ENCODE measurements at regions not wholly inside any gene's neighbourhood (a gene's known extent, or its start where the extent isn't known, plus 50 kb on each side); places are given as distances from the start of the nearest gene placed in this dataset.

DNA sequence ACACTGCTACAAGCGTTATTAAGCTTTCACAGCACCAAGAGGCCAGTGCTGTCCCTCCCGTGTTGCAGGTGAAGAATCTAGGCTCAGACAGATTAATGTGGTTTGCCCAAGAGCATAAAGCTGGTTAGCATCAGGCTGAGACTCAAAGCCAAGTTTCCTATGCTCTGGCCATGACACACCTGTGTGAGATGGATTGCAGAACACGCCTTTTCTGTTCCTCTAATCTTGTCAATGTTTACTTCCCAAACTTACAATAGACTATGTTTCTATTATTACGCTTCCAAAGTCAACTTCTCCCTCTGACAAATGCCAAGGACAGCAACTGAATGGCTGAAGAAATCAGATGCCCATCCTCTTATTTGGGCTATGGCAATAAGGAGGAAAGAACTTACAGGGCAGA, 138.4 kb upstream of the SLIT3 start:
- no peak for DNase-seq (ENCODE audit: low read depth in 1 of 2, low spot score in 1 of 2)
- no peak for TF ChIP-seq SPI1 (IDR thresholded peaks at IDR 0.05; ENCODE audit: borderline replicate concordance, low read depth)
- TF ChIP-seq, protein P1, sequence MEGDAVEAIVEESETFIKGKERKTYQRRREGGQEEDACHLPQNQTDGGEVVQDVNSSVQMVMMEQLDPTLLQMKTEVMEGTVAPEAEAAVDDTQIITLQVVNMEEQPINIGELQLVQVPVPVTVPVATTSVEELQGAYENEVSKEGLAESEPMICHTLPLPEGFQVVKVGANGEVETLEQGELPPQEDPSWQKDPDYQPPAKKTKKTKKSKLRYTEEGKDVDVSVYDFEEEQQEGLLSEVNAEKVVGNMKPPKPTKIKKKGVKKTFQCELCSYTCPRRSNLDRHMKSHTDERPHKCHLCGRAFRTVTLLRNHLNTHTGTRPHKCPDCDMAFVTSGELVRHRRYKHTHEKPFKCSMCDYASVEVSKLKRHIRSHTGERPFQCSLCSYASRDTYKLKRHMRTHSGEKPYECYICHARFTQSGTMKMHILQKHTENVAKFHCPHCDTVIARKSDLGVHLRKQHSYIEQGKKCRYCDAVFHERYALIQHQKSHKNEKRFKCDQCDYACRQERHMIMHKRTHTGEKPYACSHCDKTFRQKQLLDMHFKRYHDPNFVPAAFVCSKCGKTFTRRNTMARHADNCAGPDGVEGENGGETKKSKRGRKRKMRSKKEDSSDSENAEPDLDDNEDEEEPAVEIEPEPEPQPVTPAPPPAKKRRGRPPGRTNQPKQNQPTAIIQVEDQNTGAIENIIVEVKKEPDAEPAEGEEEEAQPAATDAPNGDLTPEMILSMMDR (IDR thresholded peaks at IDR 0.05; ENCODE audit: insufficient read depth, low read length) = no peak
- TF ChIP-seq POLR2AphosphoS5 (IDR thresholded peaks at IDR 0.05; ENCODE audit: low read depth) = no peak
- TF ChIP-seq, protein P2, sequence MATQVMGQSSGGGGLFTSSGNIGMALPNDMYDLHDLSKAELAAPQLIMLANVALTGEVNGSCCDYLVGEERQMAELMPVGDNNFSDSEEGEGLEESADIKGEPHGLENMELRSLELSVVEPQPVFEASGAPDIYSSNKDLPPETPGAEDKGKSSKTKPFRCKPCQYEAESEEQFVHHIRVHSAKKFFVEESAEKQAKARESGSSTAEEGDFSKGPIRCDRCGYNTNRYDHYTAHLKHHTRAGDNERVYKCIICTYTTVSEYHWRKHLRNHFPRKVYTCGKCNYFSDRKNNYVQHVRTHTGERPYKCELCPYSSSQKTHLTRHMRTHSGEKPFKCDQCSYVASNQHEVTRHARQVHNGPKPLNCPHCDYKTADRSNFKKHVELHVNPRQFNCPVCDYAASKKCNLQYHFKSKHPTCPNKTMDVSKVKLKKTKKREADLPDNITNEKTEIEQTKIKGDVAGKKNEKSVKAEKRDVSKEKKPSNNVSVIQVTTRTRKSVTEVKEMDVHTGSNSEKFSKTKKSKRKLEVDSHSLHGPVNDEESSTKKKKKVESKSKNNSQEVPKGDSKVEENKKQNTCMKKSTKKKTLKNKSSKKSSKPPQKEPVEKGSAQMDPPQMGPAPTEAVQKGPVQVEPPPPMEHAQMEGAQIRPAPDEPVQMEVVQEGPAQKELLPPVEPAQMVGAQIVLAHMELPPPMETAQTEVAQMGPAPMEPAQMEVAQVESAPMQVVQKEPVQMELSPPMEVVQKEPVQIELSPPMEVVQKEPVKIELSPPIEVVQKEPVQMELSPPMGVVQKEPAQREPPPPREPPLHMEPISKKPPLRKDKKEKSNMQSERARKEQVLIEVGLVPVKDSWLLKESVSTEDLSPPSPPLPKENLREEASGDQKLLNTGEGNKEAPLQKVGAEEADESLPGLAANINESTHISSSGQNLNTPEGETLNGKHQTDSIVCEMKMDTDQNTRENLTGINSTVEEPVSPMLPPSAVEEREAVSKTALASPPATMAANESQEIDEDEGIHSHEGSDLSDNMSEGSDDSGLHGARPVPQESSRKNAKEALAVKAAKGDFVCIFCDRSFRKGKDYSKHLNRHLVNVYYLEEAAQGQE (IDR thresholded peaks at IDR 0.05; ENCODE audit: insufficient replicate concordance, low read depth) = no peak
- TF ChIP-seq GABPA (IDR thresholded peaks at IDR 0.05; ENCODE audit: low read depth) = no peak
- Histone ChIP-seq H3K27me3 (ENCODE audit: insufficient read depth, poor library complexity, severe bottlenecking) (peaks cover 8% of the 10 kb centered on the region), H3K4me3 (replicated peaks; ENCODE audit: insufficient read depth, low read length) (no peak overlapping the region), H3K27ac (replicated peaks) (no peak overlapping the region)

DNA sequence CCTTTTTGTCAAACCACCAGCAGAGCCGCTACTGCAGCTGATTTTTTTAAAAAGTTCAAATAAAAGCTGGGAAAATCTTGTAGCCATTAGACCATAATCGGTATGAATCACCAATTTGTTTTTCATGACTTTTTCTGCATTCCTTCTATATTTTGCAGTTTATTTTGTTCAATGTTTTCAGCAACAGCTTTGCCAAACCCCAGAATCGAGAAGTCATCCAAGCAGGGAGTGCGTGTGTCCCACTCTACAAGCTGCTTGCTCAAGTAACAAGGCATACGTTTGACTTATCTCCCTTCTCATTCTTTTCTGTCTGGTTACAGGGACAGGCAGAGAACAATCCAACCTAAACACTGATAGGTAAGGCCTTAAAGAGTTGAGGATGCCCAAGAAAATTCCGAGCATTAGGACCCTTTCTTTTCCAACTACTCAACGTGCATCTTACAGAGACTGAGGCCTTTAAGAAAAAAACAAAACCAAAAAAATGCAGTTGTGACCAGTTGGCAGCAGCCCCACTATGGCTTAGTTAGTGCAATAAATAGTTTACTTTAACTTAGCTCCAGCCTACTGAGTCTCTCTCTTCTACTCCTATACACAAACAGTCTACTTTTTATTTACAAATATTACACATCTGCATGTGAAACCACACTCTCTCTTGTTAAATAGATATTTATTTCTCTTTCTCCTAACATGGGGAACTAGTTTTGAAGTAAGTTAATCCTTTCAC, 134.7 kb upstream of the SLIT3 start:
- DNase-seq (ENCODE audit: low read depth in 1 of 2, low spot score in 1 of 2) = no peak
- Histone ChIP-seq H3K27ac (replicated peaks) (no peak overlapping the region), H3K4me3 (replicated peaks; ENCODE audit: insufficient read depth, low read length) (no peak overlapping the region), H3K27me3 (ENCODE audit: insufficient read depth, poor library complexity, severe bottlenecking) (peaks cover 8% of the 10 kb centered on the region)
- TF ChIP-seq, protein P2 (IDR thresholded peaks at IDR 0.05; ENCODE audit: insufficient replicate concordance, low read depth) = no peak
- TF ChIP-seq, protein P1 (IDR thresholded peaks at IDR 0.05; ENCODE audit: insufficient read depth, low read length) = no peak
- TF ChIP-seq GABPA (IDR thresholded peaks at IDR 0.05; ENCODE audit: low read depth) = no peak
- no peak for TF ChIP-seq SPI1 (IDR thresholded peaks at IDR 0.05; ENCODE audit: borderline replicate concordance, low read depth)
- TF ChIP-seq POLR2AphosphoS5 (IDR thresholded peaks at IDR 0.05; ENCODE audit: low read depth) = no peak

DNA sequence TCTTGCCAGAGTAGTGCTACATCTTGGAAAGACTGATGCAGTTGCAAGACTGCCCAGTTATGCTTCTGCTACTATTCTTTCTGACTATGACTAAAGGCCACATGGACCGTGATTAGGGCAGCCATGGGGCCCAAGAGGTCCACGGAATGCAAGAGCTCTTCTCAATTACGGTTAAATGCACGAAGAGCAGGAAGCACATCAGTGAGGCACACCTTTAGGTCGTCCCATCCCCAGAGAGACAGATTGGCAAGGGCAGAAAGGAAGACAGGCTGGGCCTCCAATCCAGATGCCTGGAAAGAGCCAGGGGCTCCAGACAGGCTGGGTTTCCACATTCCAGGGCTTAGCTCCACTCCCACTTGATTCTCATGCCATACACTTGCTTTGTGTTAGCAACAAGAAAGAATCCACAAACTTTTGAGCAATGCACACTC, 132.3 kb upstream of the SLIT3 start:
- no peak for DNase-seq (ENCODE audit: low read depth in 1 of 2, low spot score in 1 of 2)
- TF ChIP-seq POLR2AphosphoS5 (IDR thresholded peaks at IDR 0.05; ENCODE audit: low read depth) (no peak), GABPA (IDR thresholded peaks at IDR 0.05; ENCODE audit: low read depth) (no peak), SPI1 (IDR thresholded peaks at IDR 0.05; ENCODE audit: borderline replicate concordance, low read depth) (no peak)
- TF ChIP-seq, protein P2 (IDR thresholded peaks at IDR 0.05; ENCODE audit: insufficient replicate concordance, low read depth) = no peak
- TF ChIP-seq, protein P1 (IDR thresholded peaks at IDR 0.05; ENCODE audit: insufficient read depth, low read length) = no peak
- no peak overlapping the region for H3K27ac ChIP-seq (replicated peaks)

More for the DNA sequence above, 132.3 kb upstream of the SLIT3 start:
- H3K27me3 ChIP-seq (ENCODE audit: insufficient read depth, poor library complexity, severe bottlenecking) = peaks cover 3% of the 10 kb centered on the region
- H3K4me3 ChIP-seq (replicated peaks; ENCODE audit: insufficient read depth, low read length) = no peak overlapping the region

All from HL-60 (cell line).